ENCODE measurements at regions not wholly inside any gene's neighbourhood (a gene's known extent, or its start where the extent isn't known, plus 50 kb on each side); places are given as distances from the start of the nearest gene placed in this dataset.

DNA sequence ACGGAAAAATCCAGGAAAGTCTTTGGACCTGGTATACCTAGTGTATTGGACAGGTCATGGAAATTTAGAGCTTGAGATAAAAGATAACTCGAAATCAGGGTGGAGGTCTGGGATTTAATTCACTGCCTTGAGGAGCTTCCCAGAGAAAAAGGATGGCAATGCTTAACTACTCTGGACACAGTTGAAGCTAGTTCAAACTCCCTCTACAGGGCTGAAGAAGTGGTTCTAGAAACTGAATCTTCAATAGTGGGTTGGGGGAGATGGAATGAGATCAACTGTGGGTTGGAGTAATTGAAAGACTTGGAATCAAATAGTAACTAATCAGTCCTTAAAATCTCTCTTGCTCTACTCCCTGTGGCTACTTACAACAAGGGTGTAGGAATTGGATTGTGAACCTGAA is 600.1 kb downstream of the IRS1 start:
- Histone ChIP-seq H3K4me2 (ENCODE audit: low read depth, low read length, poor library complexity, severe bottlenecking) (no peak overlapping the region), H4K20me1 (ENCODE audit: insufficient read depth, low read depth, low read length) (no peaks in the 10 kb centered on the region), H3K4me1 (ENCODE audit: low read length) (no peaks in the 10 kb centered on the region), H3K9ac (ENCODE audit: low read length) (no peak overlapping the region), H3K79me2 (ENCODE audit: low read length) (no peaks in the 10 kb centered on the region), H3K4me3 (ENCODE audit: low read length) (no peak overlapping the region), H3K27ac (ENCODE audit: low read length) (no peak overlapping the region), H3K9me2 (replicated peaks; ENCODE audit: insufficient read depth, low read length) (no peaks in the 10 kb centered on the region), H3K27me3 (ENCODE audit: low read length) (no peaks in the 10 kb centered on the region), H3K36me3 (ENCODE audit: insufficient read depth, low read length) (no peaks in the 10 kb centered on the region), H2AFZ (ENCODE audit: low read length) (no peak overlapping the region), H3K9me3 (ENCODE audit: low read length) (no peaks in the 10 kb centered on the region)
- DNase-seq, result no peak

DNA sequence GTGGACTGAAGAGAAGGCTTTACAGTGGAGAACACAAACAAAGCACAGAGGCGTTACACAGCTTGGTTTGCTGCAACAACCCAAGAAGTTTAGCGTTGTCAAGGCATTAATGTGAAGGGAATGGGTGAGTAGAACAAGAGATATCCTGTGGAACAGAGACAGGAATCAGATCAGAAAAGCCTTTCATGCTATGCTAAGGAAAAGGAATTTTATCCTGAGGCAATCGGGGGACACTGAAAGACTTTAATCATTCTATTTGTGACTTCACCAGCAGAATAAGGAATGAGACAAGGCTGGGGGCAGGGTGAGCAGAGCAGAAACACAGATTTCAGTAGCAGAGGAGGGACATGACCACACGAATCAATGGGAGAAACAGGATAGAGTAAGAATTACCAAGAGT is 600.7 kb downstream of the IRS1 start:
- H3K9ac ChIP-seq (ENCODE audit: low read length), result no peak overlapping the region
- H3K27ac ChIP-seq (ENCODE audit: low read length), result no peak overlapping the region
- H3K4me1 ChIP-seq (ENCODE audit: low read length), result no peaks in the 10 kb centered on the region
- H3K9me2 ChIP-seq (replicated peaks; ENCODE audit: insufficient read depth, low read length), result no peaks in the 10 kb centered on the region
- no peak for DNase-seq
- H3K36me3 ChIP-seq (ENCODE audit: insufficient read depth, low read length), result no peaks in the 10 kb centered on the region
- no peak overlapping the region for H2AFZ ChIP-seq (ENCODE audit: low read length)
- H3K27me3 ChIP-seq (ENCODE audit: low read length), result no peaks in the 10 kb centered on the region
- no peaks in the 10 kb centered on the region for H3K79me2 ChIP-seq (ENCODE audit: low read length)
- H3K4me2 ChIP-seq (ENCODE audit: low read depth, low read length, poor library complexity, severe bottlenecking), result no peak overlapping the region
- no peak overlapping the region for H3K4me3 ChIP-seq (ENCODE audit: low read length)
- H4K20me1 ChIP-seq (ENCODE audit: insufficient read depth, low read depth, low read length), result no peaks in the 10 kb centered on the region
- H3K9me3 ChIP-seq (ENCODE audit: low read length), result no peaks in the 10 kb centered on the region

DNA sequence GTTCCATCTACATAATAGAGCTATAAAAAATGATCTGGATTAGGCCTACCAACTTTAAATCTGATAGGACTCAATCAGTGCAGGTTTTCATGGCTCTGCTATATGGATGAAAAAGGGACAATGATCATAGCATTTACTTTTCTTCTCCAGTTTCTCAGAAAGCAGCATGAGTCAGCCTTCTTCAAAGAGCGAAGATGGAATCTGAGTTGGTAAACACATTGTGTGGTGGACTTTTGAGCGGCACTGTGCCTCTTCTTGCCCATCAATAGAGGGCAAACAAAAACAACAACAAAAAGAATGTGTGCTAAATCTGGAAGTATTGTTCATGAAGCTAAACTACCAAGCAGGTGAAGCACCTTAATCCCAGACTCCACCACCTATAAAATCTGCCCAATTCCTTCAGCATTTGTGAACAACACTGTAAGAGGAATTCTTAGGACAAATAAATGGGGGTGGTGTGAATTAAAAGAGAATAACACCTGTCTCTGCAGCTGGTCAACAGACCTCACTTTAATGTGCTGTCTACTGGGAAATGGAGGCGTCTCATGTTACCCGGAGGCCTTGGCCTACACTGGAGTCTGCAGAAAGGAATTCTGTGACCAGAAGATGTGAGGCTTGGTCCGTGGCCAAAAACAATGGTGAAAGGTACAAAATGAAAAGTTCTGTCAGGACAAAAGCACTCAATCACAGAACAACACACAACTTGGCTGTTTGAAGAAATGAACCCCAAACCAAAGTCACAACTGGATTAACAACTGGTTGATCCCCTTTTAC is 609.0 kb downstream of the IRS1 start:
- H3K79me2 ChIP-seq (ENCODE audit: low read length), result no peaks in the 10 kb centered on the region
- H3K4me2 ChIP-seq (ENCODE audit: low read depth, low read length, poor library complexity, severe bottlenecking), result no peak overlapping the region
- no peaks in the 10 kb centered on the region for H4K20me1 ChIP-seq (ENCODE audit: insufficient read depth, low read depth, low read length)
- no peak for DNase-seq
- H3K36me3 ChIP-seq (ENCODE audit: insufficient read depth, low read length), result no peaks in the 10 kb centered on the region
- H3K4me1 ChIP-seq (ENCODE audit: low read length), result no peaks in the 10 kb centered on the region
- H3K9ac ChIP-seq (ENCODE audit: low read length), result no peak overlapping the region
- H3K27ac ChIP-seq (ENCODE audit: low read length), result no peak overlapping the region
- H3K9me2 ChIP-seq (replicated peaks; ENCODE audit: insufficient read depth, low read length), result no peaks in the 10 kb centered on the region; the same call in 1 of the 2 replicates
- H3K27me3 ChIP-seq (ENCODE audit: low read length), result no peaks in the 10 kb centered on the region
- H2AFZ ChIP-seq (ENCODE audit: low read length), result no peak overlapping the region
- H3K9me3 ChIP-seq (ENCODE audit: low read length), result no peaks in the 10 kb centered on the region
- no peak overlapping the region for H3K4me3 ChIP-seq (ENCODE audit: low read length)

DNA sequence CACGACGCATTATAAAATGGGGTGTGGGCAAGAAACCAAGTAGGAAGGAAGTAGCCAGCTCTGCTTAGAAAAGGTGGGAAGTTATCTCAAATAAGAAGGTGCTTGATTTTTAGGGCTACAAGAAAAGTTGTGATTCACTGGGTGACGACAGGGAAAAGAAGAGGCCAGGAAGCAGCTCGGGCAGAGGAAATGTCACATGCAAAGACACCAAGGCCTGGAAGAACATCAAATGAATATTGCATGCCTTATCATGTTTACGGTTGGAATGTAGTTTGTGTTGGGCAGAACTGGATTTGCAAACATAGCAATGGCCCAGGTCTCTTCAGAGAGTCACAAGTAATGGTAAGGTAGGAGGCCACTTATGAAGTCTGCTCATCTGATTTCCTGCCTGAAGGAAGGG is 610.6 kb downstream of the IRS1 start:
- Histone ChIP-seq H3K9me2 (replicated peaks; ENCODE audit: insufficient read depth, low read length) (no peaks in the 10 kb centered on the region; the same call in 1 of the 2 replicates), H3K36me3 (ENCODE audit: insufficient read depth, low read length) (no peaks in the 10 kb centered on the region), H3K4me1 (ENCODE audit: low read length) (no peaks in the 10 kb centered on the region), H2AFZ (ENCODE audit: low read length) (no peak overlapping the region), H3K4me3 (ENCODE audit: low read length) (no peak overlapping the region), H3K9me3 (ENCODE audit: low read length) (no peaks in the 10 kb centered on the region), H4K20me1 (ENCODE audit: insufficient read depth, low read depth, low read length) (no peaks in the 10 kb centered on the region), H3K27ac (ENCODE audit: low read length) (no peak overlapping the region), H3K9ac (ENCODE audit: low read length) (no peak overlapping the region), H3K4me2 (ENCODE audit: low read depth, low read length, poor library complexity, severe bottlenecking) (no peak overlapping the region), H3K79me2 (ENCODE audit: low read length) (no peaks in the 10 kb centered on the region), H3K27me3 (ENCODE audit: low read length) (no peaks in the 10 kb centered on the region)
- DNase-seq, result no peak

DNA sequence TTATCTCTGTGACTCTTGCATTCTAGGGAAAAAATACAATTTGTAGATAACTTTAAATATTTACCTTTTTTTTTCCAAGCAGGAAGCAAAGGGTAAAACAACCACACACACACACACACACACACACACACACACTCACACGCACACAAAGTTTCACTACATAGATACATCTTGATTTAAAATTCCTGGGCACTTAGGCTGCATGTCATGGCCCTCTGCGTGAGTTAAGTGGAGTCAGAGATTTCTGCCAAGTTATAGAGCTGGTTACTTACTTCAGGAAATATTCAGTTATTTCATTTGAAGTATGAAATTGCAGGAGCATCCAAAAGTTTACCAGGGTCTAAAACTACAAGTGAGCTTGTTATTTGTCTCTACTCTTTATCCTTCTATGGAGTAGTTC is 612.0 kb downstream of the IRS1 start:
- no peaks in the 10 kb centered on the region for H4K20me1 ChIP-seq (ENCODE audit: insufficient read depth, low read depth, low read length)
- H3K4me1 ChIP-seq (ENCODE audit: low read length), result no peaks in the 10 kb centered on the region
- H3K4me2 ChIP-seq (ENCODE audit: low read depth, low read length, poor library complexity, severe bottlenecking), result no peak overlapping the region
- no peaks in the 10 kb centered on the region for H3K79me2 ChIP-seq (ENCODE audit: low read length)
- no peak overlapping the region for H3K9ac ChIP-seq (ENCODE audit: low read length)
- H3K27ac ChIP-seq (ENCODE audit: low read length), result no peak overlapping the region
- H3K4me3 ChIP-seq (ENCODE audit: low read length), result no peak overlapping the region
- no peaks in the 10 kb centered on the region for H3K9me3 ChIP-seq (ENCODE audit: low read length)
- no peak for DNase-seq
- no peaks in the 10 kb centered on the region; the same call in 1 of the 2 replicates for H3K9me2 ChIP-seq (replicated peaks; ENCODE audit: insufficient read depth, low read length)
- no peaks in the 10 kb centered on the region for H3K27me3 ChIP-seq (ENCODE audit: low read length)
- no peak overlapping the region for H2AFZ ChIP-seq (ENCODE audit: low read length)
- H3K36me3 ChIP-seq (ENCODE audit: insufficient read depth, low read length), result no peaks in the 10 kb centered on the region

DNA sequence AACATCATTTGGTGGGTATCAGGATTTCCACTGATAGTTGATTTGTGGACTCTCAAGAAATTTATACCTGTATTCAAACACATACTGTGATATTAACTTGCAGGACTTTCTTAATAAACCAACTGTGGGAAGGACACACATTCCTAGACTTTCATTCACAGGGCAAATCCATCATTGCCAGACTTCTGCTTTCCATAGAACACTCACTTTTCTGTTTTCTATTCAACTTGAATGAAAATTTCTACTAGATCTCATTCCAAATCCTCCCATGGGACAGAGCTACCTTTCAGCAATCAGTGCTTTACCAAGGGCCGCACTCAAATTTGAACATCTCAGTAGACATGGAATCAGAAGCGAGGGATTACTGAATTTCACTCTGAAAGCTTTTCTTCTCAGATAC is 612.5 kb downstream of the IRS1 start:
- Histone ChIP-seq H3K27ac (ENCODE audit: low read length) (no peak overlapping the region), H3K4me2 (ENCODE audit: low read depth, low read length, poor library complexity, severe bottlenecking) (no peak overlapping the region), H3K9me3 (ENCODE audit: low read length) (no peaks in the 10 kb centered on the region), H4K20me1 (ENCODE audit: insufficient read depth, low read depth, low read length) (no peaks in the 10 kb centered on the region), H3K36me3 (ENCODE audit: insufficient read depth, low read length) (no peaks in the 10 kb centered on the region), H2AFZ (ENCODE audit: low read length) (no peak overlapping the region), H3K4me3 (ENCODE audit: low read length) (no peak overlapping the region), H3K9ac (ENCODE audit: low read length) (no peak overlapping the region), H3K9me2 (replicated peaks; ENCODE audit: insufficient read depth, low read length) (no peaks in the 10 kb centered on the region; the same call in 1 of the 2 replicates), H3K4me1 (ENCODE audit: low read length) (no peaks in the 10 kb centered on the region), H3K79me2 (ENCODE audit: low read length) (no peaks in the 10 kb centered on the region), H3K27me3 (ENCODE audit: low read length) (no peaks in the 10 kb centered on the region)
- no peak for DNase-seq

DNA sequence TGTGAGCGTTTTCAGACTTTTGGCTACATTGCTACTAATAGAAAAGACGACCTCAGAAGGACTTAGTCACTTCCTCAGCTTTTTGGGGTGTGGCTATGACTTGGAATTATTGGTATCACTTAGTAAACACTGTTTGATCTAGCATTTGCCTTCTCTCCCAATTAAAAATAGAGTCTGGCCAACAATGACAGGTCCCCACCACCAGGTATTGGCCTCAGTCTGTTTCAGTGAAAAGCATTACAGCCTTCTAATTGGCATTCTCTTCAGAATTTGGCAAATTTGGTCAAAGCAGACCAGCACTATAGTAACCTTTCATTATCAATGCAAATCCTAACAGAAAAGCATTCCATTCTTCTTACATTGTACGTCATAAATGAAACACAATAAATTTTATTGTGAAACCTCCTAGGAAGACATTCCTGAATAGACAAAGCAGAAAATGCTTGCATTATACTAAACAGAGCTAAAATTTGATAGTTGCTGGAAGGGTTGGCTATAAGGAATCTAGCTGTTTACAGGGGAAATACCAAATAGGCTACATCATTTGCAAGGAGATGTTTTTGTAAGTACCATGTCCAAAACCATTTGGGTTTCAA is 613.9 kb downstream of the IRS1 start:
- no peaks in the 10 kb centered on the region for H3K79me2 ChIP-seq (ENCODE audit: low read length)
- no peaks in the 10 kb centered on the region for H4K20me1 ChIP-seq (ENCODE audit: insufficient read depth, low read depth, low read length)
- H3K9me3 ChIP-seq (ENCODE audit: low read length), result no peaks in the 10 kb centered on the region
- H3K4me2 ChIP-seq (ENCODE audit: low read depth, low read length, poor library complexity, severe bottlenecking), result no peak overlapping the region
- H3K36me3 ChIP-seq (ENCODE audit: insufficient read depth, low read length), result no peaks in the 10 kb centered on the region
- H3K9me2 ChIP-seq (replicated peaks; ENCODE audit: insufficient read depth, low read length), result no peaks in the 10 kb centered on the region; the same call in 1 of the 2 replicates
- no peak overlapping the region for H3K4me3 ChIP-seq (ENCODE audit: low read length)
- DNase-seq, result no peak
- no peak overlapping the region for H2AFZ ChIP-seq (ENCODE audit: low read length)
- no peaks in the 10 kb centered on the region for H3K27me3 ChIP-seq (ENCODE audit: low read length)
- H3K9ac ChIP-seq (ENCODE audit: low read length), result no peak overlapping the region
- H3K4me1 ChIP-seq (ENCODE audit: low read length), result no peaks in the 10 kb centered on the region
- H3K27ac ChIP-seq (ENCODE audit: low read length), result no peak overlapping the region

DNA sequence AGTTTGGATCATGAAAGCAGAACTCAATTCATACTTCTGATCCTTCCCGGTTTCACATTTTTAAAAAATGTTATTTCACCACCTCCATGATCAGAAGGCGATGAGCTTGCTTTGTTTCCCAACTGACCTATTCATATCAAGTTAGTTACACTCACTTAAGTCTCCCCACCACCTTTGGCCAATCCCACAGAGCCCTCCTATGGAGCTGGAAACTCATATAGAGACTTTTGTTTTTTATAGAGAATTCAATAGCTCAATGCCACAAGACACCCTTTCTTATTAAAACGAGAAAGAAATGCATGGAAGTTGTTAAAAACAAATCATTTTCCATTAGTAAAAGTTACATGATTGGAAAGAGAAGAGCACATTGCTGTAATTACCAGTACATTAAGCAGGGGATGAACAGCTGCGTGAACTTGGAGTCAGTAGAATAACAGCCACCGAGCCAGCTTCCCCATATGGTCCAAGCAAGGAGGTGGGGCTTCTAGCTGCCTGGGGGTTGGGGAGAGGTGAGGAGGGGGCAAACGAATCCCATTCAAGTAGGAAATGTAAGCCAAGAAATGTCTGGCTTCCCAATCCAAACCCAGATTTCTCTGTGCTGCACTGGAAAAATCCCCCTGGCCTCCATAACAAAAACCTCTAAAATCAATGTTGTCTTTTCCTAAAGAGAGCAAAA is 614.5 kb downstream of the IRS1 start:
- Histone ChIP-seq H3K9ac (ENCODE audit: low read length) (no peak overlapping the region), H3K4me2 (ENCODE audit: low read depth, low read length, poor library complexity, severe bottlenecking) (no peak overlapping the region), H3K79me2 (ENCODE audit: low read length) (no peaks in the 10 kb centered on the region)

More for the DNA sequence above, 614.5 kb downstream of the IRS1 start:
- no peak for DNase-seq
- H3K4me1 ChIP-seq (ENCODE audit: low read length), result no peaks in the 10 kb centered on the region
- H3K27ac ChIP-seq (ENCODE audit: low read length), result no peak overlapping the region
- no peaks in the 10 kb centered on the region; the same call in 1 of the 2 replicates for H3K9me2 ChIP-seq (replicated peaks; ENCODE audit: insufficient read depth, low read length)
- no peaks in the 10 kb centered on the region for H3K36me3 ChIP-seq (ENCODE audit: insufficient read depth, low read length)
- H3K27me3 ChIP-seq (ENCODE audit: low read length), result no peaks in the 10 kb centered on the region
- H2AFZ ChIP-seq (ENCODE audit: low read length), result no peak overlapping the region
- H3K9me3 ChIP-seq (ENCODE audit: low read length), result no peaks in the 10 kb centered on the region
- H3K4me3 ChIP-seq (ENCODE audit: low read length), result no peak overlapping the region
- no peaks in the 10 kb centered on the region for H4K20me1 ChIP-seq (ENCODE audit: insufficient read depth, low read depth, low read length)
